ENCODE measurements at regions not wholly inside any gene's neighbourhood (a gene's known extent, or its start where the extent isn't known, plus 50 kb on each side); places are given as distances from the start of the nearest gene placed in this dataset.
A peak's percentile ranks its signal among the peaks of the same experiment; 100 is the strongest.

GRCh38 chr13:44237276-44237767 lies 136.3 kb upstream of the SERP2 start:
- DNase-seq (ENCODE audit: low read depth in 1 of 2, low spot score in 1 of 2): peak; percentile 40 to 94
- Histone ChIP-seq H3K4me3 (no peak overlapping the region), H3K4me1 (ENCODE audit: low read depth) (peaks cover 23% of the 10 kb centered on the region), H3K9me3 (ENCODE audit: low read depth) (no peaks in the 10 kb centered on the region), H3K27me3 (no peaks in the 10 kb centered on the region), H3K36me3 (no peaks in the 10 kb centered on the region), H3K27ac (no peak overlapping the region)
- TF ChIP-seq, protein P1, sequence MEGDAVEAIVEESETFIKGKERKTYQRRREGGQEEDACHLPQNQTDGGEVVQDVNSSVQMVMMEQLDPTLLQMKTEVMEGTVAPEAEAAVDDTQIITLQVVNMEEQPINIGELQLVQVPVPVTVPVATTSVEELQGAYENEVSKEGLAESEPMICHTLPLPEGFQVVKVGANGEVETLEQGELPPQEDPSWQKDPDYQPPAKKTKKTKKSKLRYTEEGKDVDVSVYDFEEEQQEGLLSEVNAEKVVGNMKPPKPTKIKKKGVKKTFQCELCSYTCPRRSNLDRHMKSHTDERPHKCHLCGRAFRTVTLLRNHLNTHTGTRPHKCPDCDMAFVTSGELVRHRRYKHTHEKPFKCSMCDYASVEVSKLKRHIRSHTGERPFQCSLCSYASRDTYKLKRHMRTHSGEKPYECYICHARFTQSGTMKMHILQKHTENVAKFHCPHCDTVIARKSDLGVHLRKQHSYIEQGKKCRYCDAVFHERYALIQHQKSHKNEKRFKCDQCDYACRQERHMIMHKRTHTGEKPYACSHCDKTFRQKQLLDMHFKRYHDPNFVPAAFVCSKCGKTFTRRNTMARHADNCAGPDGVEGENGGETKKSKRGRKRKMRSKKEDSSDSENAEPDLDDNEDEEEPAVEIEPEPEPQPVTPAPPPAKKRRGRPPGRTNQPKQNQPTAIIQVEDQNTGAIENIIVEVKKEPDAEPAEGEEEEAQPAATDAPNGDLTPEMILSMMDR (IDR thresholded peaks at IDR 0.05; ENCODE audit: low read depth, low read length): no peak

- Histone ChIP-seq H3K27ac (no peak overlapping the region), H3K27me3 (no peaks in the 10 kb centered on the region)
Observed at GRCh38 chr13:44237881-44238421, 135.7 kb upstream of the SERP2 start.

DNA sequence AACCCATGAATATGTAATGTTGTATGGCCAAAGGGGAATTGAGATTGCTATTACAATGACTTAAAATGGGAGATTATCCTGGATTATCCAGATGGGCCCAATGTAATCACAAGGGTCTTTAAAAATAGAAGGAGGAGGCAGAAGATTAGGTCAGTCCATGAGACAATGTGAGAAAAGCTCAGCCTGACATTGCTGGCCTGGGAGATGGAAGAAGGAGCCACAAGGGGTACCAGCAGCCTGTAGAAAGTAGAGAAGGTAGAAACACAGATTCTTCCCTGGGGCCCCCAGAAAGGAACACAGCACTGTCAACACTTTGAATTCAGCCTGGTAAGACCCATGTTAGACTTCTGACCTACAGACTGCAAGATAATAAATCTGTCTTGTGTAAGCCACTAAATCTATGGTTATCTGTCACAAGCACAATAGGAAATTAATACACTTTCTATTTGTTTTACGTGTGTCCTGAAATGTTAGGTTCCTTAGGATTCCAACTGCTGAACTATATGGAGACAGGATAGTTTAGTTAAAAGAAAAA lies 132.9 kb upstream of the SERP2 start:
- Histone ChIP-seq H3K4me1 (ENCODE audit: low read depth) (peaks cover 50% of the 10 kb centered on the region), H3K9me3 (ENCODE audit: low read depth) (no peaks in the 10 kb centered on the region), H3K4me3 (no peak overlapping the region), H3K27ac (no peak overlapping the region), H3K27me3 (no peaks in the 10 kb centered on the region), H3K36me3 (no peaks in the 10 kb centered on the region)
- TF ChIP-seq, protein P1 (IDR thresholded peaks at IDR 0.05; ENCODE audit: low read depth, low read length): no peak
- DNase-seq (ENCODE audit: low read depth in 1 of 2, low spot score in 1 of 2): no peak

More at GRCh38 chr13:44237881-44238421, 135.7 kb upstream of the SERP2 start:
- peaks cover 29% of the 10 kb centered on the region for H3K4me1 ChIP-seq (ENCODE audit: low read depth)
- no peak overlapping the region for H3K4me3 ChIP-seq
- TF ChIP-seq, protein P1 (IDR thresholded peaks at IDR 0.05; ENCODE audit: low read depth, low read length): no peak
- peak in 1 of 2 donors; percentile 56 for DNase-seq (ENCODE audit: low read depth in 1 of 2, low spot score in 1 of 2)
- no peaks in the 10 kb centered on the region for H3K9me3 ChIP-seq (ENCODE audit: low read depth)
- no peaks in the 10 kb centered on the region for H3K36me3 ChIP-seq

DNA sequence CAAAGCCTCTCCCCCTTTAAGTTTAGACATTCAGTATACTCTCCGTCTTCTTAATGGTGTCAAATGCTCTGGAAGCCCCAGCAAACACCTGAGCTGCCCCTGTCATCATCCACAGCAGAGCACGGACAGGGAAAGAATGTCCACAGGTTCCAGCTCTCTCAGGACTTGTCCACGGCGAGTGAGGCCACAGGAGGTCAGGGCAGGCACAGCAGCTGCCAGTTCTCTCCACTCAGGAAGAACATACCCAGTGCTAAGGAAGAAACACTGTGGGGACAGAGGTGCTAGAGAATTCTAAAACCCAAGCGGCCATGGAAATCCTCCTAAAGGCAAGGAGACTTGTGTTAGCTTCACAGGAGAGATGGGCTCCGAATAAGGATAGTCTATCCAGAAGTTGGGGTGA lies 132.0 kb upstream of the SERP2 start:
- H3K27ac ChIP-seq: no peak overlapping the region
- H3K4me3 ChIP-seq: no peak overlapping the region
- DNase-seq (ENCODE audit: low read depth in 1 of 2, low spot score in 1 of 2): no peak
- TF ChIP-seq, protein P1 (IDR thresholded peaks at IDR 0.05; ENCODE audit: low read depth, low read length): no peak
- no peaks in the 10 kb centered on the region for H3K9me3 ChIP-seq (ENCODE audit: low read depth)
- no peaks in the 10 kb centered on the region for H3K36me3 ChIP-seq
- H3K27me3 ChIP-seq: no peaks in the 10 kb centered on the region
- H3K4me1 ChIP-seq (ENCODE audit: low read depth): peaks cover 50% of the 10 kb centered on the region

DNA sequence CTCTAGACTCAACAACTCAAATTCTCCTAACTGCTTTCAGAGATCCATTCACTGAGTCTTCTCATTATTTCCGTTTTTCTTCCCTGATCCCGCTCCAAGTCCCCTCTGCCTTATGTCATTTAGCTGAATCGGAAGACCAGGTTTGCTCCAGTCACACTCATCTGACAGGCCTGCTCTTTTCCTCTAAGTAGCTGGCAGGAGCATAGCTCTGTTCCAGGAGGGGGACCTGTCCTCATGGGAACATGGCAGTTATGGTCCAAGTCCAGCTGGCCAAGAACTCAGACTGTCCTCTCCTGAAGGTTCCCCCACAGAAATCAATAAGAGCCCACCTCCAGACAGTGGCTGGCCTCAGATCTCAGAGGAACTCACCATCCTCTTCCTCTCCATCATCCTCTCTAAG lies 130.9 kb upstream of the SERP2 start:
- DNase-seq (ENCODE audit: low read depth in 1 of 2, low spot score in 1 of 2): no peak
- TF ChIP-seq, protein P1 (IDR thresholded peaks at IDR 0.05; ENCODE audit: low read depth, low read length): no peak
- H3K27ac ChIP-seq: peak overlapping the region; percentile 62
- H3K36me3 ChIP-seq: no peaks in the 10 kb centered on the region
- H3K27me3 ChIP-seq: no peaks in the 10 kb centered on the region
- H3K9me3 ChIP-seq (ENCODE audit: low read depth): no peaks in the 10 kb centered on the region
- H3K4me1 ChIP-seq (ENCODE audit: low read depth): peaks cover 46% of the 10 kb centered on the region
- H3K4me3 ChIP-seq: no peak overlapping the region
